ENCODE measurements at regions not wholly inside any gene's neighbourhood (a gene's known extent, or its start where the extent isn't known, plus 50 kb on each side); places are given as distances from the start of the nearest gene placed in this dataset.

DNA sequence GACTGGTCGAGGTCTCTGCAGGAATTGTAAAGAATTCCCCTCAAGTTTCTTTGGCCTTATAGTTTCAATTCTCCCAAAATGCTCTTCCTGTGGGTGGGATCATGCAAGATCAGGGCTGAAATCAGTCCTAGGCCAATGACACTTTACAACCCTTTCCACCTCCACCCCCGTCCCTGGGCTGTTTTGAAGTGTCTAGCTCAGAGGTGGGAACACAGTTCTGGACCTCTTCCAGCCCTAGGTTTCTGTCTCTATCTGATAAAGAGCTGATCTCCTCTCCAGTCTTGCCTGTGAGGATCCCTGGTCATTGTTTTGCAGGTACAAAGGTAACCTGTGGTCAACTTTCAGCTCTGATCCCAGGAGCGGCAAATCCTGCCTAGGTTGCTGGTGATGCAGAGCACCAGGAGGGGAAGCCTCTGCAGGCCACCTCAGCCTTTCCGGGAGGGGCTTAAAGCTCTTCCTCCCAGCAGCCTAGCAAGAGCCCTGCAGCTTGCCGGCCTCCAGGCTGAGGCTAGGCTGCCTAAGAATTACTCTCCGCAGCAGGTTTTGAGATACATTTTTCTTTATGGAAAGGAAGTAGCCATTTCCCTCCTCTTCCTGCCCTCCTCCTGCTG, 69.8 kb upstream of the WIPF1 start:
- no peak for DNase-seq (ENCODE audit: extremely low read depth, low read depth)
- TF ChIP-seq, protein P1, sequence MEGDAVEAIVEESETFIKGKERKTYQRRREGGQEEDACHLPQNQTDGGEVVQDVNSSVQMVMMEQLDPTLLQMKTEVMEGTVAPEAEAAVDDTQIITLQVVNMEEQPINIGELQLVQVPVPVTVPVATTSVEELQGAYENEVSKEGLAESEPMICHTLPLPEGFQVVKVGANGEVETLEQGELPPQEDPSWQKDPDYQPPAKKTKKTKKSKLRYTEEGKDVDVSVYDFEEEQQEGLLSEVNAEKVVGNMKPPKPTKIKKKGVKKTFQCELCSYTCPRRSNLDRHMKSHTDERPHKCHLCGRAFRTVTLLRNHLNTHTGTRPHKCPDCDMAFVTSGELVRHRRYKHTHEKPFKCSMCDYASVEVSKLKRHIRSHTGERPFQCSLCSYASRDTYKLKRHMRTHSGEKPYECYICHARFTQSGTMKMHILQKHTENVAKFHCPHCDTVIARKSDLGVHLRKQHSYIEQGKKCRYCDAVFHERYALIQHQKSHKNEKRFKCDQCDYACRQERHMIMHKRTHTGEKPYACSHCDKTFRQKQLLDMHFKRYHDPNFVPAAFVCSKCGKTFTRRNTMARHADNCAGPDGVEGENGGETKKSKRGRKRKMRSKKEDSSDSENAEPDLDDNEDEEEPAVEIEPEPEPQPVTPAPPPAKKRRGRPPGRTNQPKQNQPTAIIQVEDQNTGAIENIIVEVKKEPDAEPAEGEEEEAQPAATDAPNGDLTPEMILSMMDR (IDR thresholded peaks at IDR 0.05; ENCODE audit: low read depth, low read length): no peak

DNA sequence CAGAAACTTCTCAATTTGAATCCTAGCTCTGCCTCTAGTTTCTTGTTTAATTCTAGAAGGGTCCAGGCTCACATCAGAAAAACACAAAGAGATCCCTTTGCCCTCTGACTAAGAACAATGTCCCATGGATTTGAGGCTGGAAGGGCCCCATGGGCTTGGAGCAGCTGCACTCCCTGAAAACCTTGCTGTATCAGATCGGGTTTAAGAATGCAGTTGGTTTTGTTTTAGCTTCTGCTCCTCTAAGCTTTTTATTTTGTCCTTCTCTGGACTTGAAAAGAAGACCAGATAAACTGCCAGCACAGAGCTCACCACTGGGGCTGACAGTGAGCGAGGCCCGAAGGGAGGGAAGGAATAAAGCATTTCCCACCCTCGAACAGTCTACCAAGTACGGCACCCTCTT, 69.2 kb upstream of the WIPF1 start:
- TF ChIP-seq, protein P1 (IDR thresholded peaks at IDR 0.05; ENCODE audit: low read depth, low read length): no peak
- no peak for DNase-seq (ENCODE audit: extremely low read depth, low read depth)

DNA sequence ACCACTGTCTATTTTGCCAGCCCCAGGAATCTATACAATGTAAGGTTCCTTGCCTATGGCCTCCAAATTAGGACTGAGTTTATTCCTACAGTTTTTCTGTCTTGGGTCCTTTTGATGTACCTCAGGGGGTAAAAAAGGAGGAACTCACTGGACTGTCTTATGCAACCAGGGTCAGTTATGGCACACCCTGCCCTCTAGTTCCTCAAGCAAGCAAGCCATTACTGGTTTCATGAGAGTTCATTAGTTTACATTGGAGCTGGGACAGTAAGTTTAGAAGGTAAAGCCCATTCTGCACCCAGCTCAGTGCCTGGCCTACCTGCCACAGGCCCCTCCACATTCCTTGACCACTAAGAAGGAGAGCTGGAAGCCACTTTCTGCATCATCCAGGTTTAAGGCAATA, 68.7 kb upstream of the WIPF1 start:
- TF ChIP-seq, protein P1 (IDR thresholded peaks at IDR 0.05; ENCODE audit: low read depth, low read length): no peak
- DNase-seq (ENCODE audit: extremely low read depth, low read depth): no peak

DNA sequence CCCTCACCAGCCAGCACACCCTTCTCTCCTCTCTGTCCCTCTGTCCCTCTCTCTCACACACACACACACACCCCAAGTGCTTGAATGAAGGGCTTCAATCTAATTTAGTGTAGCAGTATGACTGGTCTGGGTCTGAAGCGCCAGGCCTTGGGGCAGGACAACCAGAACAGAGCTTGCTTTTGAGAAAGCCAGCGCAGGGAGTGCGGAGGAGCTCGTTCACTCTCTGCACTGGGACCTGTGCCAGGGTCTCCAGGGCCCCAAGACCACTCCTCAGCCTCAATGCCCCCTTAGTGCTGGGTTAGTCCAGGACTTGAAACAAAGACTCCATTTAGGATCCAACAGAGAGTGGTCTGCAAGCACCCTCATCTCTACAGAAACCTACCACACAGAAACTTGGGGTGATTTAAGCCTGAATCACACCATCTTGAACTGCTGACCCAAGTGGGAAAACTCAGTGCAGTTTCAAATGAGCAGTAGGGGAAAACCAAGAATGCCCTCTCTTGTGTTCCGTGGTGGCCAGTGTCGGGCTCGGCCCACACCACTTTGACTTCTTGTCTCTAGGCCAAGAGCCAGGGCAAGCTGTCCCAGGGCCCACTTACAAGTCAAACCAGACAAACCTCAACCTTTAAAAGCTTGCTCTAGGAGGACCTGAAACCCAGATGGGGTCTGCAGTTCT, 66.6 kb upstream of the WIPF1 start:
- TF ChIP-seq, protein P1 (IDR thresholded peaks at IDR 0.05; ENCODE audit: low read depth, low read length): no peak
- DNase-seq (ENCODE audit: extremely low read depth, low read depth): no peak

DNA sequence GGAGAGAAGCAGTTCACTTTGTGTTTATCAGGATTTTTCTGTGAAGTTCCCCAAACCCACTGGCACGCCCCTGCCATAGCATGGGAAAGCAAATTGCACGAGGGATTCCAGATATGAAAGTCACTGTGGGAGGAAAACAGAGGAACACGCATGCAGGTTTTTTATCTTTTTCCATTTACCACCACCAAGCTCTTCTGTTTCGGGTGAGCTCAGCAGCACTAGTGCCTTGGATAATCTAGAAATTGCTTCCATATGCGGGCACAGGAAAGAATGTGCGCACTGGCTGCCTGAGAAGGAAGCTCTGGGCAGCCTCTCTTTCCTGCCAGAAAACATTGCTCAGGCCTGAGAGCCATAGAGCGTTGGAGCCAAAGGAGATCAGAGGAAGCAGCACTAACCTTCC, 65.9 kb upstream of the WIPF1 start:
- DNase-seq (ENCODE audit: extremely low read depth, low read depth): peak; percentile 94
- TF ChIP-seq, protein P1 (IDR thresholded peaks at IDR 0.05; ENCODE audit: low read depth, low read length): no peak

DNA sequence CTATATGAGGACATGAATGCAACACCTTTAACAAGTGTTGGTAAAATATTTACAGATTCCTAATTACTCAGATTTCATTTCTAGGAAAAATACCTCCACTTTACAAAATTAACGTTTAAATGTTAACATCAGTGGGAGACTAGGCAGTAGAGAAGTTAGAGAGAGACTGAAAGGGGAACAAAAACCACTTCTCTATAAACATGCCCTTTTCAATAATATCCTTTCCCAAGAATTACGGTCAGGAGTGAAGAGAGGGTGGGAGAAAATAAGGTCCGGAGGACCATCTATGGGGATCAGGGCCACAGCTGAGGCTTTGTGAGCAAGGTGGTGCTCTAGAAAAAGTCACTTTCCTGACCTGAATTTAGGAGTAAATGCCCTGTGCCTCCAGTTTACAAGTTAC, 65.3 kb upstream of the WIPF1 start:
- DNase-seq (ENCODE audit: extremely low read depth, low read depth): no peak

DNA sequence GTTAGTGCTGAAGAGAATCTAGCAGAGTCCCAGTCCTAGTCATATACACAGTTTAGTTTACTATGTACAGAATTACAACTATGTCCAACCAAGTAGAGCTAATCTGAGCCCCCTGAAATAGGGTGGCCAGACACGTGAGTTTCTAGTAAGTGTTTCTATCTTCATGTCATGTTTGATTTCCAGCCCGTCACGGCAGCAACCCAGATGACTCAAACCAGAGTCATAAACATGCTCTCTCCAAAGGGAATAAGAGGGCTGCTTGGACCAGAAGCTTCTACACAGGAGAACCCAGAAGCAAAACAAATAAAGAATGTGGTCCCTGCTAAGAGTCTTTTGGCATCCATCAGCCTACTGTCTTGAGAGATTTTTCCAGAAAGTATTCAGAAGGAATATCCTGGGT, 64.9 kb upstream of the WIPF1 start:
- TF ChIP-seq, protein P1 (IDR thresholded peaks at IDR 0.05; ENCODE audit: low read depth, low read length): no peak
- peak; percentile 68 for DNase-seq (ENCODE audit: extremely low read depth, low read depth)

More for the DNA sequence above, 65.3 kb upstream of the WIPF1 start:
- TF ChIP-seq, protein P1 (IDR thresholded peaks at IDR 0.05; ENCODE audit: low read depth, low read length): no peak

Data from AG09319 (cell line).